SU-DHL-6 (cell line): ENCODE measurements at regions not wholly inside any gene's neighbourhood (a gene's known extent, or its start where the extent isn't known, plus 50 kb on each side); places are given as distances from the start of the nearest gene placed in this dataset.
"Not testable (repeated sequence)": the region's sequence is repeated elsewhere in the genome, so short reads cannot be mapped to it uniquely, and the experiment has no call there.

Experiments used
- H2AFZ ChIP-seq: fragments of 200-600 bp; sonication (generic); 2 replicates; pipeline ENCODE4 v1.6.1; 2014; ENCODE audit warnings: low read depth, mild to moderate bottlenecking, moderate library complexity, mixed read lengths, antibody characterized with exemption, low read length; ENCODE audit not compliant: severe bottlenecking
- H3F3A ChIP-seq: fragments of 200-600 bp; shearing (Covaris generic); 2 replicates; pipeline ENCODE4 v1.6.0; 2016; ENCODE audit warnings: antibody characterized with exemption, mild to moderate bottlenecking; ENCODE audit not compliant: insufficient read depth
- H3K27ac ChIP-seq: fragments of 200-600 bp; sonication (generic); 2 replicates; pipeline ENCODE4 v1.5.1; 2016; ENCODE audit warnings: low read depth, mild to moderate bottlenecking, low read length, moderate library complexity, mixed read lengths
- H3K27me3 ChIP-seq: fragments of 200-600 bp; sonication (generic), shearing (Covaris generic); 2 replicates; pipeline ENCODE4 v1.6.0; 2014; ENCODE audit warnings: mild to moderate bottlenecking, low read length
- H3K36me3 ChIP-seq: fragments of 200-600 bp; sonication (generic); 2 replicates; pipeline ENCODE4 v1.6.1; 2014; ENCODE audit warnings: mild to moderate bottlenecking, low read length, mixed read lengths
- H3K4me2 ChIP-seq: fragments of 300-600, 200-600 bp; shearing (Covaris generic), sonication (generic); 2 replicates; pipeline ENCODE4 v1.6.0; 2014; ENCODE audit warnings: low read length, low read depth, mild to moderate bottlenecking; ENCODE audit not compliant: poor library complexity, severe bottlenecking
- H3K4me3 ChIP-seq: fragments of 200-600 bp; sonication (generic); 2 replicates; pipeline ENCODE4 v1.5.1; 2014; ENCODE audit warnings: antibody characterized with exemption, low read length, mild to moderate bottlenecking, mixed read lengths; ENCODE audit not compliant: insufficient read depth, poor library complexity, severe bottlenecking
- H3K79me2 ChIP-seq: fragments of 200-600 bp; sonication (generic); 2 replicates; pipeline ENCODE4 v1.6.1; 2014; ENCODE audit warnings: mild to moderate bottlenecking, low read length, moderate library complexity; ENCODE audit not compliant: insufficient read depth
- H3K9ac ChIP-seq: fragments of 200-600 bp; sonication (generic); 2 replicates; pipeline ENCODE4 v1.7.0; 2014; ENCODE audit warnings: mild to moderate bottlenecking, low read length
- H3K9me2 ChIP-seq: fragments of 200-600 bp; sonication (generic); replicated peaks from 2 replicates; pipeline ENCODE4 v1.6.1; 2014; ENCODE audit warnings: low read length; ENCODE audit not compliant: insufficient read depth
- H3K9me3 ChIP-seq: fragments of 200-600 bp; sonication (generic); 2 replicates; pipeline ENCODE4 v1.6.1; 2014; ENCODE audit warnings: low read length, mixed read lengths; ENCODE audit not compliant: insufficient read depth
- H4K20me1 ChIP-seq: fragments of 200-600 bp; sonication (generic); 2 replicates; pipeline ENCODE4 v1.6.1; 2014; ENCODE audit warnings: low read depth, mild to moderate bottlenecking, antibody characterized with exemption, low read length, moderate library complexity, mixed read lengths
- EZH2phosphoT487 ChIP-seq: fragments of 200-600 bp; sonication (generic), shearing (Covaris generic); conservative IDR thresholded peaks from 2 replicates; pipeline ENCODE4 v1.6.1; 2018; ENCODE audit warnings: mild to moderate bottlenecking, antibody characterized with exemption, low read length, moderate library complexity, mixed read lengths
- TF ChIP-seq, protein P1 (sequence below): fragments of 200-600 bp; sonication (generic); IDR thresholded peaks from one replicate; pipeline ENCODE4 v1.5.1; 2017; ENCODE audit warnings: antibody characterized with exemption, mild to moderate bottlenecking, low read length, moderate library complexity; ENCODE audit not compliant: insufficient read depth, poor library complexity, severe bottlenecking

- Histone ChIP-seq H3K27ac (no peak overlapping the region), H3K79me2 (no peaks in the 10 kb centered on the region), H3K36me3 (no peaks in the 10 kb centered on the region), H3K9ac (no peak overlapping the region), H2AFZ (no peak overlapping the region), H3K4me2 (no peak overlapping the region), H3K27me3 (no peaks in the 10 kb centered on the region), H3K9me3 (no peaks in the 10 kb centered on the region), H3K9me2 (no peaks in the 10 kb centered on the region), H3F3A (no peaks in the 10 kb centered on the region), H3K4me3 (no peak overlapping the region), H4K20me1 (no peaks in the 10 kb centered on the region)
- TF ChIP-seq, protein P1, sequence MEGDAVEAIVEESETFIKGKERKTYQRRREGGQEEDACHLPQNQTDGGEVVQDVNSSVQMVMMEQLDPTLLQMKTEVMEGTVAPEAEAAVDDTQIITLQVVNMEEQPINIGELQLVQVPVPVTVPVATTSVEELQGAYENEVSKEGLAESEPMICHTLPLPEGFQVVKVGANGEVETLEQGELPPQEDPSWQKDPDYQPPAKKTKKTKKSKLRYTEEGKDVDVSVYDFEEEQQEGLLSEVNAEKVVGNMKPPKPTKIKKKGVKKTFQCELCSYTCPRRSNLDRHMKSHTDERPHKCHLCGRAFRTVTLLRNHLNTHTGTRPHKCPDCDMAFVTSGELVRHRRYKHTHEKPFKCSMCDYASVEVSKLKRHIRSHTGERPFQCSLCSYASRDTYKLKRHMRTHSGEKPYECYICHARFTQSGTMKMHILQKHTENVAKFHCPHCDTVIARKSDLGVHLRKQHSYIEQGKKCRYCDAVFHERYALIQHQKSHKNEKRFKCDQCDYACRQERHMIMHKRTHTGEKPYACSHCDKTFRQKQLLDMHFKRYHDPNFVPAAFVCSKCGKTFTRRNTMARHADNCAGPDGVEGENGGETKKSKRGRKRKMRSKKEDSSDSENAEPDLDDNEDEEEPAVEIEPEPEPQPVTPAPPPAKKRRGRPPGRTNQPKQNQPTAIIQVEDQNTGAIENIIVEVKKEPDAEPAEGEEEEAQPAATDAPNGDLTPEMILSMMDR, result no peak
- no peak for TF ChIP-seq EZH2phosphoT487
Observed at GRCh38 chr10:55550236-55550635, 749.2 kb upstream of the PCDH15 start.

- H4K20me1 ChIP-seq, H3K4me2 ChIP-seq, H3K4me3 ChIP-seq, H3K9me3 ChIP-seq, H3K79me2 ChIP-seq, H3K27me3 ChIP-seq, H2AFZ ChIP-seq, H3K36me3 ChIP-seq, H3F3A ChIP-seq, H3K9ac ChIP-seq, H3K9me2 ChIP-seq, H3K27ac ChIP-seq: not testable (repeated sequence)
Observed at GRCh38 chr10:55537497-55537896, 736.5 kb upstream of the PCDH15 start.

- Histone ChIP-seq H3K79me2 (no peaks in the 10 kb centered on the region), H3K9ac (no peak overlapping the region), H3K9me2 (0 out of 2 replicates have a peak, but pooled peaks cover 5% of the 10 kb centered on the region), H2AFZ (no peak overlapping the region), H3K27ac (no peak overlapping the region), H3K27me3 (no peaks in the 10 kb centered on the region), H3K9me3 (no peaks in the 10 kb centered on the region), H3K4me2 (no peak overlapping the region), H3K4me3 (no peak overlapping the region), H3K36me3 (no peaks in the 10 kb centered on the region), H4K20me1 (no peaks in the 10 kb centered on the region), H3F3A (no peaks in the 10 kb centered on the region)
- TF ChIP-seq, protein P1, result no peak
- TF ChIP-seq EZH2phosphoT487, result no peak
Observed at GRCh38 chr10:55519264-55519663, 718.2 kb upstream of the PCDH15 start.

GRCh38 chr10:55518416-55518815, 717.4 kb upstream of the PCDH15 start:
- H3K9ac ChIP-seq, H3K4me2 ChIP-seq, H3F3A ChIP-seq, H3K27ac ChIP-seq, H3K4me3 ChIP-seq, H3K9me2 ChIP-seq, H3K27me3 ChIP-seq, H2AFZ ChIP-seq, H3K9me3 ChIP-seq, H3K79me2 ChIP-seq, H3K36me3 ChIP-seq, H4K20me1 ChIP-seq: not testable (repeated sequence)
